H1 (cell line): ENCODE measurements at regions not wholly inside any gene's neighbourhood (a gene's known extent, or its start where the extent isn't known, plus 50 kb on each side); places are given as distances from the start of the nearest gene placed in this dataset.

Source experiments
- BCL11A ChIP-seq, 2 experiments: IDR thresholded peaks; one replicate each; pipeline ENCODE4 v1.6.1; 2011; ENCODE audit warnings: low read depth in 2 of 2, low read length in 2 of 2, mild to moderate bottlenecking in 2 of 2
- BRCA1 ChIP-seq: IDR thresholded peaks from 2 replicates; pipeline ENCODE4 v1.6.1; 2012; ENCODE audit warnings: low read depth, low read length, improper control_type of control experiment
- CEBPB ChIP-seq: IDR thresholded peaks from 2 replicates; pipeline ENCODE4 v1.6.1; 2012; ENCODE audit warnings: low read depth, low read length
- TAF7 ChIP-seq: optimal IDR thresholded peaks from 2 replicates; pipeline ENCODE3; 2011; ENCODE audit warnings: low read depth, mild to moderate bottlenecking, inconsistent platforms, low read length, moderate library complexity, borderline replicate concordance
- TF ChIP-seq, protein P1 (sequence below): fragments of 300-600 bp; sonication (generic); IDR thresholded peaks from 2 replicates; pipeline ENCODE4 v1.7.1; 2012; ENCODE audit warnings: low read length, moderate library complexity, mild to moderate bottlenecking, inconsistent platforms; ENCODE audit not compliant: insufficient replicate concordance

DNA sequence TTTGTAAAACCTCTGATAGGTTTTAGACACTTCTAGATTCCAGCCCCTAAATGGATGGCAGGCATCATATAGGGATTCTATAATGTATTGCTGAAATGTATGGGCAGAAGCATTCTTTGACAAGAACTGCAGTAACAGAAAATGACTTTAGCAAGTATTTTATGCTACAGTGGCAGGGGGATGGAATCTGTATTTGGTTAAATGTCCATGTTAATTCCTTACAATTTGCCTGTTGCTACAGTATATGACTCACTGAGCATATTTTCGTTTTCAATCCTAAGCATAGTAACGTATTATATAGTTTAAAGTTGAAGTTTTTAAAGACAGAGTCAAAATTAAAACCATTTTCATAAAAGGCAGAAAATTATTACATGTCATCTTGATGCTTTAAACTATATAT, 150.1 kb downstream of the MEX3B start (continued):
- TF ChIP-seq, protein P1, sequence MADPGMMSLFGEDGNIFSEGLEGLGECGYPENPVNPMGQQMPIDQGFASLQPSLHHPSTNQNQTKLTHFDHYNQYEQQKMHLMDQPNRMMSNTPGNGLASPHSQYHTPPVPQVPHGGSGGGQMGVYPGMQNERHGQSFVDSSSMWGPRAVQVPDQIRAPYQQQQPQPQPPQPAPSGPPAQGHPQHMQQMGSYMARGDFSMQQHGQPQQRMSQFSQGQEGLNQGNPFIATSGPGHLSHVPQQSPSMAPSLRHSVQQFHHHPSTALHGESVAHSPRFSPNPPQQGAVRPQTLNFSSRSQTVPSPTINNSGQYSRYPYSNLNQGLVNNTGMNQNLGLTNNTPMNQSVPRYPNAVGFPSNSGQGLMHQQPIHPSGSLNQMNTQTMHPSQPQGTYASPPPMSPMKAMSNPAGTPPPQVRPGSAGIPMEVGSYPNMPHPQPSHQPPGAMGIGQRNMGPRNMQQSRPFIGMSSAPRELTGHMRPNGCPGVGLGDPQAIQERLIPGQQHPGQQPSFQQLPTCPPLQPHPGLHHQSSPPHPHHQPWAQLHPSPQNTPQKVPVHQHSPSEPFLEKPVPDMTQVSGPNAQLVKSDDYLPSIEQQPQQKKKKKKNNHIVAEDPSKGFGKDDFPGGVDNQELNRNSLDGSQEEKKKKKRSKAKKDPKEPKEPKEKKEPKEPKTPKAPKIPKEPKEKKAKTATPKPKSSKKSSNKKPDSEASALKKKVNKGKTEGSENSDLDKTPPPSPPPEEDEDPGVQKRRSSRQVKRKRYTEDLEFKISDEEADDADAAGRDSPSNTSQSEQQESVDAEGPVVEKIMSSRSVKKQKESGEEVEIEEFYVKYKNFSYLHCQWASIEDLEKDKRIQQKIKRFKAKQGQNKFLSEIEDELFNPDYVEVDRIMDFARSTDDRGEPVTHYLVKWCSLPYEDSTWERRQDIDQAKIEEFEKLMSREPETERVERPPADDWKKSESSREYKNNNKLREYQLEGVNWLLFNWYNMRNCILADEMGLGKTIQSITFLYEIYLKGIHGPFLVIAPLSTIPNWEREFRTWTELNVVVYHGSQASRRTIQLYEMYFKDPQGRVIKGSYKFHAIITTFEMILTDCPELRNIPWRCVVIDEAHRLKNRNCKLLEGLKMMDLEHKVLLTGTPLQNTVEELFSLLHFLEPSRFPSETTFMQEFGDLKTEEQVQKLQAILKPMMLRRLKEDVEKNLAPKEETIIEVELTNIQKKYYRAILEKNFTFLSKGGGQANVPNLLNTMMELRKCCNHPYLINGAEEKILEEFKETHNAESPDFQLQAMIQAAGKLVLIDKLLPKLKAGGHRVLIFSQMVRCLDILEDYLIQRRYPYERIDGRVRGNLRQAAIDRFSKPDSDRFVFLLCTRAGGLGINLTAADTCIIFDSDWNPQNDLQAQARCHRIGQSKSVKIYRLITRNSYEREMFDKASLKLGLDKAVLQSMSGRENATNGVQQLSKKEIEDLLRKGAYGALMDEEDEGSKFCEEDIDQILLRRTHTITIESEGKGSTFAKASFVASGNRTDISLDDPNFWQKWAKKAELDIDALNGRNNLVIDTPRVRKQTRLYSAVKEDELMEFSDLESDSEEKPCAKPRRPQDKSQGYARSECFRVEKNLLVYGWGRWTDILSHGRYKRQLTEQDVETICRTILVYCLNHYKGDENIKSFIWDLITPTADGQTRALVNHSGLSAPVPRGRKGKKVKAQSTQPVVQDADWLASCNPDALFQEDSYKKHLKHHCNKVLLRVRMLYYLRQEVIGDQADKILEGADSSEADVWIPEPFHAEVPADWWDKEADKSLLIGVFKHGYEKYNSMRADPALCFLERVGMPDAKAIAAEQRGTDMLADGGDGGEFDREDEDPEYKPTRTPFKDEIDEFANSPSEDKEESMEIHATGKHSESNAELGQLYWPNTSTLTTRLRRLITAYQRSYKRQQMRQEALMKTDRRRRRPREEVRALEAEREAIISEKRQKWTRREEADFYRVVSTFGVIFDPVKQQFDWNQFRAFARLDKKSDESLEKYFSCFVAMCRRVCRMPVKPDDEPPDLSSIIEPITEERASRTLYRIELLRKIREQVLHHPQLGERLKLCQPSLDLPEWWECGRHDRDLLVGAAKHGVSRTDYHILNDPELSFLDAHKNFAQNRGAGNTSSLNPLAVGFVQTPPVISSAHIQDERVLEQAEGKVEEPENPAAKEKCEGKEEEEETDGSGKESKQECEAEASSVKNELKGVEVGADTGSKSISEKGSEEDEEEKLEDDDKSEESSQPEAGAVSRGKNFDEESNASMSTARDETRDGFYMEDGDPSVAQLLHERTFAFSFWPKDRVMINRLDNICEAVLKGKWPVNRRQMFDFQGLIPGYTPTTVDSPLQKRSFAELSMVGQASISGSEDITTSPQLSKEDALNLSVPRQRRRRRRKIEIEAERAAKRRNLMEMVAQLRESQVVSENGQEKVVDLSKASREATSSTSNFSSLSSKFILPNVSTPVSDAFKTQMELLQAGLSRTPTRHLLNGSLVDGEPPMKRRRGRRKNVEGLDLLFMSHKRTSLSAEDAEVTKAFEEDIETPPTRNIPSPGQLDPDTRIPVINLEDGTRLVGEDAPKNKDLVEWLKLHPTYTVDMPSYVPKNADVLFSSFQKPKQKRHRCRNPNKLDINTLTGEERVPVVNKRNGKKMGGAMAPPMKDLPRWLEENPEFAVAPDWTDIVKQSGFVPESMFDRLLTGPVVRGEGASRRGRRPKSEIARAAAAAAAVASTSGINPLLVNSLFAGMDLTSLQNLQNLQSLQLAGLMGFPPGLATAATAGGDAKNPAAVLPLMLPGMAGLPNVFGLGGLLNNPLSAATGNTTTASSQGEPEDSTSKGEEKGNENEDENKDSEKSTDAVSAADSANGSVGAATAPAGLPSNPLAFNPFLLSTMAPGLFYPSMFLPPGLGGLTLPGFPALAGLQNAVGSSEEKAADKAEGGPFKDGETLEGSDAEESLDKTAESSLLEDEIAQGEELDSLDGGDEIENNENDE, result no peak
- no peak for TF ChIP-seq BCL11A (IDR thresholded peaks at IDR 0.05; ENCODE audit: low read depth in 2 of 2, low read length in 2 of 2)
- TF ChIP-seq CEBPB, result no peak
- no peak for TF ChIP-seq BRCA1
- no peak for TF ChIP-seq TAF7
